Muscle layer of duodenum (tissue), 2 donors: ENCODE measurements at regions not wholly inside any gene's neighbourhood (a gene's known extent, or its start where the extent isn't known, plus 50 kb on each side); places are given as distances from the start of the nearest gene placed in this dataset.
"Not testable (repeated sequence)": the region's sequence is repeated elsewhere in the genome, so short reads cannot be mapped to it uniquely, and the experiment has no call there.

Experiments
- H3K27ac ChIP-seq: one replicate; pipeline ENCODE4 v1.7.0; 2013; ENCODE audit warnings: mild to moderate bottlenecking, low read length
- H3K27me3 ChIP-seq: one replicate; pipeline ENCODE4 v1.7.0; 2013; ENCODE audit warnings: low read depth, mild to moderate bottlenecking, control low read depth, low read length
- H3K36me3 ChIP-seq, 2 donors: one replicate each; pipeline ENCODE4 v1.7.0; 2013; ENCODE audit warnings: low read length in 2 of 2, control low read depth in 1 of 2, mild to moderate bottlenecking in 1 of 2; ENCODE audit not compliant: insufficient read depth in 2 of 2, control insufficient read depth in 1 of 2
- H3K4me1 ChIP-seq, 2 donors: one replicate each; pipeline ENCODE4 v1.7.0; 2013; ENCODE audit warnings: low read length in 2 of 2, mild to moderate bottlenecking in 2 of 2, control low read depth in 1 of 2, moderate library complexity in 1 of 2; ENCODE audit not compliant: insufficient read depth in 2 of 2, control insufficient read depth in 1 of 2
- H3K4me3 ChIP-seq, 2 donors: one replicate each; pipeline ENCODE4 v1.7.0; 2013; ENCODE audit warnings: low read length in 2 of 2, low read depth in 1 of 2, mild to moderate bottlenecking in 1 of 2
- H3K9me3 ChIP-seq, 2 donors: one replicate each; pipeline ENCODE4 v1.7.0; 2013; ENCODE audit warnings: low read length in 2 of 2, control low read depth in 1 of 2, mild to moderate bottlenecking in 1 of 2; ENCODE audit not compliant: control insufficient read depth in 1 of 2
- donor health status: healthy.

DNA sequence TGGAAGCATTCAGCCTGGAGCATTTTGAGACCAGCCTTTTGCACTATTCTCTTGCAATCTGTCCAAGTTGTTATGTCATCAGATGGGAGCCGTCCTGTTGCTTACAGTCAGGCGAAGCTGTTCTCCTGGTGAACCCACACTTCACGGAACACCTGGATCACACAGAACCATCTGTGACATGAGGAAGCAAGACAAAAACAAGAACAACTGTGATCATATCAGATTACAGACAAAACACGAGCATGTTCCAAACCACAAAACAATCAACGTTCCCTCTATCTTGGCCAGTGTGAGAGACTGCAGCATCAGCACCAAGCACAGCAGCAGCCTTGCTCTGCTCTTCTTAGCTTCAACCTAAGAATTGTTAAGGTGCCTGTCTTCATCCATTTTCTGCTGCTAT lies 180.5 kb upstream of the SFSWAP start:
- Histone ChIP-seq H3K27ac (no peak overlapping the region), H3K9me3 (no peaks in the 10 kb centered on the region), H3K4me1 (no peaks in the 10 kb centered on the region), H3K27me3 (no peaks in the 10 kb centered on the region), H3K36me3 (no peaks in the 10 kb centered on the region), H3K4me3 (no peak overlapping the region)

DNA sequence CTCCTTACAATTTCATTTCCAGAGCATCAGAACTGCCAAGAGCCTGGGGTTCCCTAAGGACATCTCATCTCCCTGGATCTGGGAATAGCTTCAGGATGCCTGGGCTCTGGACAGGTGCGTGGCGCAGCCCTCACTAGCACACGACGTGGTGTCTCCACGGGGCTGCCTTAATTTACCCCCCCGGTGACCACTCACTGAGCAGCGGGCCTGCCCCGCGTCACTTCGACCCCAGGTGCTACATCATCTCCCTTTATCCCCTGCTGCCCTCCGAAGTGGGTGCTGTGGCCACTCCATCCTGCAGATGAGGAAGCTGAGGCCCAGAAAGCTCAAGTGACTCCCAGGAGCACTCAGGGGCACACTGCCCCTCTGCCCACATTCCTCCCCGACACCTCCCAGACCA lies 177.8 kb upstream of the SFSWAP start:
- no peaks in the 10 kb centered on the region for H3K4me1 ChIP-seq
- H3K27me3 ChIP-seq = no peaks in the 10 kb centered on the region
- no peaks in the 10 kb centered on the region for H3K9me3 ChIP-seq
- H3K36me3 ChIP-seq = no peaks in the 10 kb centered on the region
- H3K27ac ChIP-seq = no peak overlapping the region
- H3K4me3 ChIP-seq = no peak overlapping the region

DNA sequence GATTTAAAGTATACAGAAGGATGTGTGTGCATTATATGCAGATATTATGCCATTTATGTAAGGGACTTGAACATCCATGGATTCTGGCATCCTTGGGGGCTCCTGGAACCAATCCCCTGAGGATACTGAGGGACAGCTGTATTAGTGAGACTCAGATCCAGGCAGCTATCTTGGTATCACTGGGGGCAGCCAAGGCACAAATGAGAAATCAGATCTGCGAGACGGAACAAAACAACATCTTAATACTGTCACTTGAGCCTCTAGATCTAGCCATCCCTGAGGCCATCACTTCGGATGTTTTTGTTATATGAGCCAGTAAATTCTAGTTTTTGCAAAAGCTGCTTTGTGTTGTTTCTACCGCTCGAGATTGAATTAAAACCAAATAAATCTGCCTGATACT lies 175.1 kb upstream of the SFSWAP start:
- no peaks in the 10 kb centered on the region for H3K36me3 ChIP-seq
- no peak overlapping the region for H3K27ac ChIP-seq
- H3K27me3 ChIP-seq = no peaks in the 10 kb centered on the region
- H3K4me1 ChIP-seq = no peaks in the 10 kb centered on the region
- no peak overlapping the region for H3K4me3 ChIP-seq
- H3K9me3 ChIP-seq = no peaks in the 10 kb centered on the region

DNA sequence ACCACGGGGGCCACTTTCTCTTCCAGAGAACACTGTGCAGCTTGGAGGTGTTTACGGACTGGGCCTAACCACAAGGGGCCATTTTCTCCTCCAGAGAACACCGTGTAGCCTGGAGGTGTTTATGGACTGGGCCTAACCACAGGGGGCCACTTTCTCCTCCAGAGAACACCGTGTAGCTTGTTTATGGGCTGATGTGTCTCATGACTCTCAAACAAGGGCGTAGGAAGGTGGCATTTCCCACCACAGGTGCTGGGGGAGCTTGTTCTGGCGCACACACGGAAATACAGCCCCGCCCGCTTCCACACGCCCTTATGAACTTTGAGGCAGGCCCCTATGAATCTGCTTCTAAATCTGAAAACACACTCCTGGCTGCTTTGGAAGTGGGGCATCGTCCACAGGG lies 174.6 kb upstream of the SFSWAP start:
- no peaks in the 10 kb centered on the region for H3K4me1 ChIP-seq
- H3K36me3 ChIP-seq = no peaks in the 10 kb centered on the region
- H3K27me3 ChIP-seq = no peaks in the 10 kb centered on the region
- no peaks in the 10 kb centered on the region for H3K9me3 ChIP-seq
- no peak overlapping the region for H3K4me3 ChIP-seq
- H3K27ac ChIP-seq = no peak overlapping the region

DNA sequence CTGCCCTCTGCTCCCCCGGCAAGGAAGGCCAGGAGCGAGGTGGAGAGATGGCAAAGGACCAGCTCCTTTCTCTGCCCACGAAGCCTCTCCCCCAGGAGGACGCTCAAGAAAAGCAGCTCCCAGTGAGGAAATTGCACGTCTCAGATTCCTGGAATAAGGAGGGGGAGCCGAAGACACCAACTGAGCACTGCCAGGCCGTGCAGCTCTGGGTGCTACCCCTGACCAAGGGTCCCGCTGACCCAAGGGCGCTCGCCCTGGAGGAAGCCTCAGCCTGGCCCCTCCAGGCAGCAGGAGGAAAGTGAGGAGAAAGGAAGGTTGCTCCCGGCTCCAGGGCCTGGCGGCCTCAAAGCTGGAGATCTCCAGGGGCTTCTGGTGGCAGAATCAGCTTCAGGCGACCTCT lies 174.1 kb upstream of the SFSWAP start:
- Histone ChIP-seq H3K4me3 (no peak overlapping the region), H3K27me3 (no peaks in the 10 kb centered on the region), H3K27ac (no peak overlapping the region), H3K9me3 (no peaks in the 10 kb centered on the region), H3K4me1 (no peaks in the 10 kb centered on the region), H3K36me3 (no peaks in the 10 kb centered on the region)

DNA sequence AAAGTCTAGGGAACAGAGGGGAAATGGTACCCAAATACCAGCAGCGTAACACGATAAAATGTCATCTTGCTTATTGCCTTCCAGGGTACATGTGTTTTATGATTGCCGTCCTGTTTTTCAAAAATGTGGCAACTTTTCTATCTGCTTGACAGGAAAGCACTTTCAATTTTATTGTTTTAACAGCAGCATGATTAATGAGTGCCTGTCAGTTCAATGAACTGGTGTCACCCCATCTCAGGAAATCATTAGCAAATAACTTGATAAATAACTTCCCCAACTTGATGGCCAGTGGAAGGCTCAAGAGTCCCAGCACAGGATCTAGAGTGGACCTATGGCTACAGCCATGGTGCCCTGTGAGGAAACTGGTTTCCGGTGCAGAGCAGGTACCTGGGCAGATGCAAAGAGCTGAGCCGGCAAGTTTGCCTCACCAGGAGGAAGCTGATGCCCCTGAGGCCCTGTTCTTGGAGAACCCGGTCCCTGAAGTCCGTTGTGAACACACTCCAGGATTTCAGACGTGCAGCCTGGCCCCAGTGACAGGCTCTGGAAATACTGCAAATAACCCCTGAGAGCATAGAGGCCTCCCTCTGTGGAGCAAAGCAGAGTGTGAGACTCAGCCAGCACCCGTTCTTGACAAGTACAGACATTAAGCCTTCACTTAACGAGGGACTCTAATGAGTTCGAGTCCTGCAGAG lies 173.5 kb upstream of the SFSWAP start:
- H3K9me3 ChIP-seq = no peaks in the 10 kb centered on the region
- no peaks in the 10 kb centered on the region for H3K4me1 ChIP-seq
- H3K4me3 ChIP-seq = no peak overlapping the region
- H3K36me3 ChIP-seq = no peaks in the 10 kb centered on the region
- no peak overlapping the region for H3K27ac ChIP-seq
- H3K27me3 ChIP-seq = no peaks in the 10 kb centered on the region

DNA sequence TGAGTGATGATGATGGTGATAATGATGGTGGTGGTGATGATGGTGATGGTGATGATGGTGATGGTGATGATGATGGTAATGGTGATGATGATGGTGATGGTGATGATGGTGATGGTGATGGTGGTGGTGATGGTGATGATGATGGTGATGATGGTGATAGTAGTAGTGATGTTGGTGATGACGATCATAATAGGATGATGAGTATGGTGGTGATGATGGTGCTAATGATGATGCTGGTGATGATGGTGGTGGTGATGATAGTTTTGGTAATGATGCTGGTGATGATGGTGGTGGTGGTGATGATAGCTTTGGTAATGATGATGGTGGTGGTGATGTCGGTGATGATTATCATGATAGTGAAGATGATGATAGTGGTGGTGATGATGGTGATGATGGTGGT lies 171.5 kb upstream of the SFSWAP start:
- H3K27me3 ChIP-seq = no peaks in the 10 kb centered on the region
- H3K4me3 ChIP-seq = no peak overlapping the region
- no peaks in the 10 kb centered on the region for H3K9me3 ChIP-seq
- H3K27ac ChIP-seq = no peak overlapping the region
- H3K36me3 ChIP-seq = no peaks in the 10 kb centered on the region
- no peaks in the 10 kb centered on the region for H3K4me1 ChIP-seq

DNA sequence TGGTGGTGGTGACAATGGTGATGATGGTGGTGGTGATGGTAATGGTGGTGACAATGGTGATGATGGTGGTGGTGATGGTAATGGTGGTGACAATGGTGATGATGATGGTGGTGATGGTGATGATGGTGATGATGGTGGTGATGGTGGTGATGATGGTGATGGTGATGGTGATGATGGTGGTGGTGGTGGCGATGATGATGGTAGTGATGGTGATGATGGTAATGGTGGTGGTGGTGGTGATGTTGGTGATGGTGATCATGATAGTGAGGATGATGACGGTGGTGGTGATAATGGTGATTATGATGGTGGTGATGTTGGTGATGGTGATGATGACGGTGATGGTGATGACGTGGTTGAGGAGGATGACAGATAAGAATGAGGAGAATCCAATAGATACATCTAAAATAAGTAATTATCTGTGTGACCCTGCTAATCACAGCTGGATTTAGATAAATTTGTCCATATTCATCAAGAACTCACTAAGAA lies 170.7 kb upstream of the SFSWAP start:
- Histone ChIP-seq H3K36me3 (no peaks in the 10 kb centered on the region), H3K27me3 (no peaks in the 10 kb centered on the region), H3K4me1 (no peaks in the 10 kb centered on the region), H3K9me3 (no peaks in the 10 kb centered on the region), H3K27ac (no peak overlapping the region), H3K4me3 (no peak overlapping the region)

DNA sequence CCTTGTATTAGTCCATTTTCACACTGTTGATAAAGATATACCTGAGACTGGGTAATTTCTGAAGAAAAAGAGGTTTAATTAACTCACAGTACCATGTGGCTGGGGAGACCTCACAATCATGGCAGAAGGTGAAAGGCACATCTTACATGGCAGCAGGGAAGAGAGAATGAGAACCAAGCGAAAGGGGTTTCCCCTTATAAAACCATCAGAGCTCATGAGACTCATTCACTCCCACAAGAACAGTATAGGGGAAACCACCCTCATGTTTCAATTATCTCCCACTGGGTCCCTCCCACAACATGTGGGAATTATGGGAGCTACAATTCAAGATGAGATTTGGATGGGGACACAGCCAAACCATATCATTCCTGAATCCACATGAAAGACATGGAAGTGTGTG lies 169.4 kb upstream of the SFSWAP start:
- H3K27ac ChIP-seq, H3K27me3 ChIP-seq, H3K4me3 ChIP-seq, H3K36me3 ChIP-seq, H3K4me1 ChIP-seq, H3K9me3 ChIP-seq: not testable (repeated sequence)

DNA sequence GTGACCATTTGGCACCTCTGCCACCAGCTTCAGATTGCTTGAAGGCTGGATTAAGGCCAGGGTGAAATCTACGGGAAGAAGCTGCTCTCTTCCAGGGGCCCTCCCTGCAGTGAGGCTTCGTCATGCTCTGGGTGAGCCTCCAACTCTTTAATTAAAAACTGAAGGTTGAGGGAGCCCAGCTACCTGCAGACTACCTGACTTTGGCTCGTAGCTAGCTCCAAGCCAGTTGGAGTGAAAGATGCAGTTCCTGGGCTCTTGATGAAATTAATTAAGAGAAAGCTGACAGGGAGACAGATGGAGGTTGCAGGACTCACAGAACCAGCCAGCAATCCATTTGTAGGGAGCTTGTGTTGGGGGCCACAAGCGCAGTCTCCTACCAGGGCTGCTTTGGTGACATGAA lies 168.5 kb upstream of the SFSWAP start:
- H3K36me3 ChIP-seq = no peaks in the 10 kb centered on the region
- H3K27me3 ChIP-seq = no peaks in the 10 kb centered on the region
- H3K4me1 ChIP-seq = no peaks in the 10 kb centered on the region
- H3K9me3 ChIP-seq = no peaks in the 10 kb centered on the region
- no peak overlapping the region for H3K4me3 ChIP-seq
- H3K27ac ChIP-seq = no peak overlapping the region

DNA sequence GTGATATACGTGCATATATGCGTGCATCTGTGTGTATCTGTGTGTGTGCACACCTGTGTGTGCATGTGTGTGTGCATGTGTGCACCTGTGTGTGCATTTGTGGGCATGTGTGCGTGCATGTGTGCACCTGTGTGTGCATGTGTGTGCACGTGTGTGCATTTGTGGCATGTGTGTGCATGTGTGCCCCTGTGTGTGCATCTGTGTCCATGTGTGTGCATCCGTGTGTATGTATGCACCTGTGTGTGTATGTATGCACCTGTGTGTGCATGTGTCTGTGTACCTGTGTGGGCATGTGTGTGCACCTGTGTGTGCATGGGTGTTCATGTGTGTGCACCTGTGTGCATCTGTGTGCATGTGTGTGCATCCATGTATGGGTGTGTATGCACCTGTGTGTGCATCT lies 167.8 kb upstream of the SFSWAP start:
- no peaks in the 10 kb centered on the region for H3K4me1 ChIP-seq
- H3K36me3 ChIP-seq = no peaks in the 10 kb centered on the region
- H3K9me3 ChIP-seq = no peaks in the 10 kb centered on the region
- no peak overlapping the region for H3K27ac ChIP-seq
- H3K27me3 ChIP-seq = no peaks in the 10 kb centered on the region
- H3K4me3 ChIP-seq = no peak overlapping the region

DNA sequence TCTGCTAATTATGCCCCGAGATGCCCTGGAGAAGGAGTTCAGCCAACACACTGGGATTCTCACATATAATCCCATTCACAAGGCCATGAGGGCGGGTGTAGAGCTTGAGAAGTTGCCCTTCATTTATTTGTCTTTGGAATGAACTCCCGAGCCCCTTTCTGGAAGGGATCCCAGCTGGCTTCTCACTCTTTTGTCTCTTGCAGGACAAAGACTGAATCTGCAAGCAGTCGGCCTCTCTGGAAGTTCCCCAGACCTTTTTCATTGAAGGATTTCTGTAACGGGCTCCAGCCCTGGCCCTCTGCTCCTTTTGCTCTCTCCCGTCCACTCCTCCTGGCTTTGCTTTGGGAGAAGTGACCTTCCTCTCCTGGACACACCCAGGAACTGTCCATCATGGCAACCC lies 163.3 kb upstream of the SFSWAP start:
- H3K4me3 ChIP-seq = no peak overlapping the region
- H3K27me3 ChIP-seq = no peaks in the 10 kb centered on the region
- H3K27ac ChIP-seq = no peak overlapping the region
- no peaks in the 10 kb centered on the region for H3K9me3 ChIP-seq
- no peaks in the 10 kb centered on the region for H3K36me3 ChIP-seq
- H3K4me1 ChIP-seq = no peaks in the 10 kb centered on the region
